A549 (cell line): ENCODE measurements at regions not wholly inside any gene's neighbourhood (a gene's known extent, or its start where the extent isn't known, plus 50 kb on each side); places are given as distances from the start of the nearest gene placed in this dataset.

Experiments used
- ATAC-seq, 2 experiments: fragments of 200-7000 bp in 1 of 2; fragments of >200 bp in 1 of 2; cut with Nextera tagmentation in 1 of 2; cut with Tn5 transposase in 1 of 2; 3 replicates each; pipeline versions ENCODE4 v1.8.0 to v1.9.1; 2018 to 2020; ENCODE audit warnings: mild to moderate bottlenecking in 1 of 2, moderate library complexity in 1 of 2
- CTCF ChIA-PET: fragments of 300-600 bp; sonication (Branson Sonifier 250); formaldehyde crosslinking; extraction: SDS; loops from one replicate; lab custom pipeline; 2021; ENCODE audit warnings: antibody characterized with exemption, inconsistent platforms; lab: Yijun Ruan, JAX
- POLR2A ChIA-PET: fragments of 350-600 bp; formaldehyde crosslinking; extraction: SDS; loops from one replicate; lab custom pipeline; 2021; ENCODE audit warnings: antibody characterized with exemption, inconsistent platforms; lab: Yijun Ruan, JAX
- DNase-seq, 2 experiments: peaks; one replicate each; pipeline versions ENCODE4 v3.0.0 to v3.0.0-alpha.2; 2011 to 2016; ENCODE audit warnings: low read depth in 1 of 2, low spot score in 1 of 2
- FAIRE-seq: peaks from 2 replicates; lab custom pipeline; 2011; peaks lifted over from hg19 to GRCh38; lab: Jason Lieb, UNC
- H3K27ac ChIP-seq, 2 experiments: fragments of >200 bp; sonication (Bioruptor Twin); formaldehyde crosslinking; 3 replicates each; pipeline ENCODE4 v1.5.1; 2016 to 2017
- H3K4me1 ChIP-seq: fragments of >200 bp; sonication (Bioruptor Twin); formaldehyde crosslinking; 3 replicates; pipeline ENCODE4 v1.6.1; 2016
- H3K4me2 ChIP-seq: fragments of >200 bp; sonication (Bioruptor Twin); formaldehyde crosslinking; 3 replicates; pipeline ENCODE4 v1.6.1; 2016
- H3K4me3 ChIP-seq: fragments of >200 bp; sonication (Bioruptor Twin); formaldehyde crosslinking; 3 replicates; pipeline ENCODE4 v1.5.1; 2016
- H3K9me3 ChIP-seq: fragments of >200 bp; sonication (Bioruptor Twin); formaldehyde crosslinking; 3 replicates; pipeline ENCODE4 v1.6.1; 2016
- BHLHE40 ChIP-seq: IDR thresholded peaks from 2 replicates; pipeline ENCODE4 v1.6.1; 2012; ENCODE audit warnings: low read depth, low read length, inconsistent platforms
- CEBPB ChIP-seq, 2 experiments: fragments of >200 bp in 1 of 2; sonication (Bioruptor Twin) in 1 of 2; formaldehyde crosslinking in 1 of 2; IDR thresholded peaks; 2 replicates each; pipeline ENCODE4 v1.6.1; 2012 to 2016
- CHD4 ChIP-seq: fragments of 200-600 bp; sonication (generic); IDR thresholded peaks from 2 replicates; pipeline ENCODE4 v1.6.1; 2016; ENCODE audit warnings: antibody characterized with exemption, mild to moderate bottlenecking, borderline replicate concordance
- EHF ChIP-seq: fragments of 250-450 bp; sonication (Bioruptor Pico); IDR thresholded peaks from 2 replicates; pipeline ENCODE4 v1.5.0; 2020; ENCODE audit warnings: mild to moderate bottlenecking
- EHMT2 ChIP-seq: fragments of 200-600 bp; sonication (generic); IDR thresholded peaks from 2 replicates; pipeline ENCODE4 v1.6.1; 2016; ENCODE audit warnings: antibody characterized with exemption, low read depth, mild to moderate bottlenecking, moderate library complexity
- EP300 ChIP-seq, 2 experiments: fragments of >200 bp; sonication (Bioruptor Twin); formaldehyde crosslinking; IDR thresholded peaks; 2 replicates in 1 of 2; 3 replicates in 1 of 2; pipeline ENCODE4 v1.6.1; 2016 to 2017
- ESRRA ChIP-seq: fragments of 150-350 bp; IDR thresholded peaks from 2 replicates; pipeline ENCODE4 v1.6.1; 2014; ENCODE audit warnings: mild to moderate bottlenecking, low read length, borderline replicate concordance
- FOSB ChIP-seq: fragments of 250-450 bp; sonication (Bioruptor Pico); IDR thresholded peaks from 2 replicates; pipeline ENCODE4 v1.5.0; 2020; ENCODE audit warnings: mild to moderate bottlenecking, moderate library complexity
- GATA3 ChIP-seq: IDR thresholded peaks from 2 replicates; pipeline ENCODE4 v1.6.1; 2012; ENCODE audit warnings: borderline replicate concordance
- HMGXB4 ChIP-seq: fragments of 250-450 bp; sonication (Bioruptor Pico); IDR thresholded peaks from 2 replicates; pipeline ENCODE4 v1.5.0; 2021; ENCODE audit warnings: mild to moderate bottlenecking, moderate library complexity, borderline replicate concordance
- HOXA7 ChIP-seq: fragments of 250-450 bp; sonication (Bioruptor Pico); IDR thresholded peaks from 2 replicates; pipeline ENCODE4 v1.5.0; 2020; ENCODE audit warnings: mild to moderate bottlenecking, moderate library complexity
- HOXB5 ChIP-seq: fragments of 250-450 bp; sonication (Bioruptor Pico); IDR thresholded peaks from 2 replicates; pipeline ENCODE4 v1.5.0; 2020; ENCODE audit warnings: mild to moderate bottlenecking, moderate library complexity
- JUN ChIP-seq, 2 experiments: fragments of >200 bp; sonication (Bioruptor Twin); formaldehyde crosslinking; IDR thresholded peaks; 2 replicates in 1 of 2; 3 replicates in 1 of 2; pipeline ENCODE4 v1.6.1; 2016 to 2017
- JUNB ChIP-seq: fragments of >200 bp; sonication (Bioruptor Twin); formaldehyde crosslinking; IDR thresholded peaks from 2 replicates; pipeline ENCODE4 v1.6.1; 2016
- KDM1A ChIP-seq: fragments of 200-600 bp; sonication (generic); IDR thresholded peaks from 2 replicates; pipeline ENCODE4 v1.6.1; 2016; ENCODE audit warnings: low read depth, mild to moderate bottlenecking
- MAZ ChIP-seq: fragments of 150-350 bp; IDR thresholded peaks from 2 replicates; pipeline ENCODE4 v1.6.1; 2014; ENCODE audit warnings: antibody characterized with exemption, low read depth, low read length, borderline replicate concordance
- MYC ChIP-seq: IDR thresholded peaks from 2 replicates; pipeline ENCODE4 v1.6.1; 2012; ENCODE audit warnings: mild to moderate bottlenecking, inconsistent platforms, low read length, improper control_type of control experiment, borderline replicate concordance
- NFE2L2 ChIP-seq: fragments of 150-350 bp; conservative IDR thresholded peaks from 2 replicates; pipeline ENCODE4 v1.6.1; 2014; ENCODE audit warnings: low read length
- NPAS2 ChIP-seq: fragments of 250-450 bp; sonication (Bioruptor Pico); IDR thresholded peaks from 2 replicates; pipeline ENCODE4 v1.8.0; 2022; ENCODE audit warnings: mild to moderate bottlenecking, moderate library complexity, borderline replicate concordance
- PBX3 ChIP-seq: IDR thresholded peaks from 2 replicates; pipeline ENCODE4 v1.6.1; 2012
- RAD21 ChIP-seq, 2 experiments: fragments of >200 bp in 1 of 2; sonication (Bioruptor Twin) in 1 of 2; formaldehyde crosslinking in 1 of 2; IDR thresholded peaks in 1 of 2; conservative IDR thresholded peaks in 1 of 2; 2 replicates in 1 of 2; 3 replicates in 1 of 2; pipeline ENCODE4 v1.6.1; 2012 to 2018; ENCODE audit warnings: inconsistent platforms in 1 of 2
- RNF2 ChIP-seq: fragments of 200-600 bp; sonication (generic); IDR thresholded peaks from 2 replicates; pipeline ENCODE4 v1.6.1; 2016; ENCODE audit warnings: low read depth, mild to moderate bottlenecking, antibody characterized with exemption, moderate library complexity, borderline replicate concordance
- SMC3 ChIP-seq: fragments of >200 bp; sonication (Bioruptor Twin); formaldehyde crosslinking; IDR thresholded peaks from 3 replicates; pipeline ENCODE4 v1.6.1; 2018; ENCODE audit warnings: inconsistent platforms
- SREBF2 ChIP-seq: fragments of 450-650 bp; IDR thresholded peaks from 2 replicates; pipeline ENCODE4 v1.6.1; 2014; ENCODE audit warnings: mild to moderate bottlenecking, moderate library complexity
- USF2 ChIP-seq: fragments of 450-650 bp; IDR thresholded peaks from 2 replicates; pipeline ENCODE4 v1.6.1; 2014; ENCODE audit warnings: antibody characterized with exemption
- ZC3H11A ChIP-seq: fragments of 450-650 bp; IDR thresholded peaks from 2 replicates; pipeline ENCODE4 v1.6.1; 2014; ENCODE audit warnings: antibody characterized with exemption, mild to moderate bottlenecking
- ZNF302 ChIP-seq: fragments of 250-450 bp; sonication (Bioruptor Pico); IDR thresholded peaks from 2 replicates; pipeline ENCODE4 v1.9.0; 2021; ENCODE audit warnings: inconsistent platforms, mild to moderate bottlenecking, moderate library complexity
- ZSCAN20 ChIP-seq: fragments of 250-450 bp; sonication (Bioruptor Pico); IDR thresholded peaks from 2 replicates; pipeline ENCODE4 v1.8.0; 2022; ENCODE audit warnings: mild to moderate bottlenecking, moderate library complexity
- WGBS: methylation state at CpG from one replicate; pipeline ENCODE4 v1.1.6; 2017; ENCODE audit errors: missing lambda C conversion rate; 5-methylcytosine and 5-hydroxymethylcytosine counted together

- Histone ChIP-seq H3K4me3 (no peak overlapping the region), H3K9me3 (no peaks in the 10 kb centered on the region), H3K4me2 (no peak overlapping the region), H3K27ac (no peak overlapping the region), H3K4me1 (peaks cover 30% of the 10 kb centered on the region)
- POLR2A ChIA-PET, result no interaction called here
- CTCF ChIA-PET, result no interaction called here
- FAIRE-seq (no peak), DNase-seq (no peak), ATAC-seq (no peak)
- TF ChIP-seq PBX3 (no peak), ZNF302 (no peak), JUN (IDR thresholded peaks at IDR 0.05) (no peak), SREBF2 (no peak), NPAS2 (CRISPR knock-in tag) (no peak), FOSB (no peak), USF2 (no peak), GATA3 (no peak)
- WGBS, result 33% methylated on average over 3 of the region's 3 CpGs
Observed at GRCh38 chr1:96365596-96366390, 355.8 kb upstream of the PTBP2 start.

- no peak overlapping the region for H3K27ac ChIP-seq
- TF ChIP-seq ZNF302 (no peak), EP300 (IDR thresholded peaks at IDR 0.05) (no peak), MYC (no peak), CEBPB (IDR thresholded peaks at IDR 0.05) (no peak), HOXA7 (no peak), MAZ (no peak), ZSCAN20 (CRISPR knock-in tag) (no peak), EHMT2 (no peak), SREBF2 (no peak), NFE2L2 (no peak), HOXB5 (CRISPR knock-in tag) (no peak), ZC3H11A (no peak), NPAS2 (CRISPR knock-in tag) (no peak), SMC3 (no peak), BHLHE40 (no peak), RNF2 (no peak)
- ChIA-PET POLR2A (no interaction called here), CTCF (interaction anchor here (2.2 kb wide), 1 partner anchor 8 kb away, joined by 10 read pairs; no protein-coding TSS in a partner anchor)
- H3K9me3 ChIP-seq, result no peaks in the 10 kb centered on the region
- H3K4me3 ChIP-seq, result no peak overlapping the region
- DNase-seq (no peak), ATAC-seq (no peak), FAIRE-seq (no peak)
- H3K4me1 ChIP-seq, result peaks cover 29% of the 10 kb centered on the region
- WGBS, result 70% methylated on average over 2 of the region's 2 CpGs
- no peak overlapping the region for H3K4me2 ChIP-seq
Observed at GRCh38 chr1:96366516-96366915, 355.1 kb upstream of the PTBP2 start.

- FAIRE-seq, result no peak
- ChIA-PET CTCF (interaction anchor here (0.6 to 2.2 kb wide), 4 partner anchors 8 to 1264 kb away, joined by 3 to 10 read pairs (median 3); no protein-coding TSS in a partner anchor), POLR2A (no interaction called here)
- H3K4me3 ChIP-seq, result no peak overlapping the region
- H3K4me1 ChIP-seq, result peaks cover 16% of the 10 kb centered on the region
- TF ChIP-seq HMGXB4, result no peak
- no peak for TF ChIP-seq CEBPB (IDR thresholded peaks at IDR 0.05)
- TF ChIP-seq ZC3H11A, result no peak
- no peak for TF ChIP-seq EHF (CRISPR knock-in tag)
- TF ChIP-seq RAD21 (conservative IDR thresholded peaks at IDR 0.05 in 1 of 2, IDR thresholded peaks at IDR 0.05 in 1 of 2), result no peak
- TF ChIP-seq ESRRA, result no peak
- no peak for TF ChIP-seq JUNB
- no peak for TF ChIP-seq SMC3
- no peak for TF ChIP-seq GATA3
- TF ChIP-seq EP300 (IDR thresholded peaks at IDR 0.05), result no peak
- no peak for TF ChIP-seq KDM1A
- no peak for TF ChIP-seq CHD4
- no peak overlapping the region for H3K4me2 ChIP-seq
- H3K9me3 ChIP-seq, result no peaks in the 10 kb centered on the region
- no peak overlapping the region for H3K27ac ChIP-seq
- no peak for ATAC-seq
- WGBS, result 86% methylated on average over 2 of the region's 2 CpGs
- no peak for DNase-seq
Observed at GRCh38 chr1:96367791-96368190, 353.8 kb upstream of the PTBP2 start.
